Right ventricle myocardium superior (tissue), 1 donor: ENCODE measurements at regions not wholly inside any gene's neighbourhood (a gene's known extent, or its start where the extent isn't known, plus 50 kb on each side); places are given as distances from the start of the nearest gene placed in this dataset. TPM values are rescaled to one million over a fixed set of nuclear protein-coding genes. Genes with fewer than 3 reads are reported as not detected.

Source experiments
- microRNA-seq: library from miRNA; unstranded; fragments of <30 nt; microRNA quantifications from one replicate; pipeline ENCODE4 v1.2.0, GENCODE V29; 2020
- donor health status: DM: no; HTN: yes; CAD: no; lungs with severe emphysema.

Small RNA genes in the stretch of these regions (microRNA-seq; reads per million reads assigned to microRNA genes)
- gene MIR4643 = not detected
